Stimulated activated CD8-positive, alpha-beta memory T cell treated with anti-CD3 and anti-CD28 coated beads, Interleukin-15, amount 100 ng/mL, for 24 hours (primary cell): ENCODE measurements at regions not wholly inside any gene's neighbourhood (a gene's known extent, or its start where the extent isn't known, plus 50 kb on each side); places are given as distances from the start of the nearest gene placed in this dataset.

ENCODE experiments used
- DNase-seq: peaks from one replicate; pipeline ENCODE4 v3.0.0-alpha.2; 2020; ENCODE audit warnings: low read depth

DNA sequence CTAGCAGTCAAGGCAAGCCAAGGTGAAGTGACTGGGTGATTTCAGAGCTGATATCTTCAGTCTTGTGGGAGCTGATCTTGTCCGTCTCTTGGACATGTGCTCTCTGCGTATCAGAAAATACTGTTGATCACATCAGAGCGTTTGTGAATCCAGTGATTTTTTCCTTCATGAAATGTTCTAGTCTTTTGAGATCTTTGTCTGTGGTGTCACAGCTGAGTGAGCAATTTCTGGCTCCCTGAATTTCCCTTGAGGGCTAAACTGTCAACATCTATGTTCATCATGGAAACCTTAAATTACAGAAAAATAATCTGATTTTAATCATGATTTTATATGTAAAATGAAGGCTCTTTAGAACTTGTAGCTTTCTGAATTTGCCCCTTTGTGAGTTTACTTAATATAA is 432.0 kb downstream of the CCDC85A start:
- DNase-seq = no peak

GRCh38 chr2:56624181-56624580 is 440.4 kb downstream of the CCDC85A start:
- no peak for DNase-seq

- no peak for DNase-seq
Observed at GRCh38 chr2:56626927-56627326, 443.1 kb downstream of the CCDC85A start.

DNA sequence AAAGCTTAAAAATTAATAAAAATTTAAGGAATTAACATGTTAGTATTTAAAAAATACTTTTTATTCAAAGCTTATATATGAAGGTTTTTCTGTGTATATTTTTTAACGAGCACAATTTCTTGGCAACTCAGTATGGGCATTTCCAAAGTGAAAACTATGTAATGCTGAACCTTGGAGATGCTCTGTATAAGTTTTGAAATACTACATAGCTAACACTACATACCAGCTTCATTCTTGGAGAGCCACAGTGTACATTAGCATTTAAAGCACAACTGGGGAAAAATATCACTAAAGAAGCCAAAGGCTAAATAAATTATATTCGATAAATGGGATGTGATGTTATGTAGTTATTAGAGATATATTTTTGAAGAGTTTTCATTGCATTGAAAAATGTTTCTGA is 446.5 kb downstream of the CCDC85A start:
- no peak for DNase-seq

DNA sequence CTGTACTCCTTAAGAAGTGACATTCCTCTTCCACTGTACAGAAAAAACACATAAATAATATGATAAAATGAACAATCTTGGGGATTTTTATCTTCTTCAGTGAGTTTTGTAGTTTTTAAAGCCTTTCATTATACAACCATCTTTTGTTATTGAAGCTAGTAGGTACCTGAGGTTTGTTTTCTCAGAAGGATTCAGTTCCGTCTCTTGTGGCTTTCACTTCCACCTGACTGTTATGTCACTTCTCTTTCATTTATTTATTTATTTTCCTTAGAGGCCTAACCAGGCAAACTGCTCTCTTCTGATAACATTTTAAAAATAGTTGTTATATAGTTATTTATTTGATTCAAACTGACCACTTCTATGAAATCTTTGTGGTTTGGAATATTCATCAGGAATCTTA is 464.2 kb downstream of the CCDC85A start:
- DNase-seq = no peak

GRCh38 chr2:56648802-56649201 is 465.0 kb downstream of the CCDC85A start:
- no peak for DNase-seq

GRCh38 chr2:56654936-56655335 is 471.1 kb downstream of the CCDC85A start:
- no peak for DNase-seq

DNA sequence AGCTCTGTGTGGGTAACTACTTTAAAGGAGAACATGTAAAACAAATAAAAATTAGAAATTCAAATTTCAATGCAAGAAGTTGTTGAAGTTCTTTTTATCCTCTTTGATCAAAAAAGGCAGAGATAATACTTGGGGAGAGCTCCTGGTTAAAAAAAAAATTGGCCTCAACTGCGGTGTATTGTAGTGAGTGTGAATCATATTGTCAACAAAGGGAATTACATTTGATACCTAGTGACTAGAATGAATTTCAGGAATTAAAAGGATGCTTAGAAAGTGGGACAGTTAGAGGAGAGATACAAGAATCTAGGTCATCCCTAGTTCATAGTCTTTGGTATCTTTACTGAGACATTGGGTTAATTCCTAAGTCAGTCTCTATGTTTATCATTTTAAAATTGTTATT is 473.0 kb downstream of the CCDC85A start:
- no peak for DNase-seq

DNA sequence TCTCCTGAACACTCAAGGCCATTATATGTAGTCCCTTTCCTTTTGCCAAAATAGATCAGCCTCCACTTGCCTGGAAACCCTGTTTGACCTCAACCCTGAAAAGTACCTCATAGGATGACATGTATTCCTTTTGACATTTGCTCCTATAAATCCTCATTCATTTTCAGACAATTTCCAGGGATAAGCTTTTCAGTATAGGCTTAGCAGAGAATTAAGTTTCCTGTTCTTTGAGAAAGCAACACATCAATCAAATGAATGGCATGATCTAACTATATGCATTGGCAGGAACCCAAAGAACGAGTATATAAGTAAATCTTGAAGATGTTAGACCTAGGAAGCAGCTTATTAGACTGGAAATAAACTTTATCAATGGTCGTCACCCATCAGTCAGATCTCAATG is 483.0 kb downstream of the CCDC85A start:
- no peak for DNase-seq

- no peak for DNase-seq
Observed at GRCh38 chr2:56671973-56672569, 488.3 kb downstream of the CCDC85A start.

- no peak for DNase-seq
Observed at GRCh38 chr2:56674084-56674483, 490.3 kb downstream of the CCDC85A start.

GRCh38 chr2:56676966-56677365 is 493.2 kb downstream of the CCDC85A start:
- DNase-seq = no peak

GRCh38 chr2:56680971-56681631 is 497.3 kb downstream of the CCDC85A start:
- DNase-seq = no peak

DNA sequence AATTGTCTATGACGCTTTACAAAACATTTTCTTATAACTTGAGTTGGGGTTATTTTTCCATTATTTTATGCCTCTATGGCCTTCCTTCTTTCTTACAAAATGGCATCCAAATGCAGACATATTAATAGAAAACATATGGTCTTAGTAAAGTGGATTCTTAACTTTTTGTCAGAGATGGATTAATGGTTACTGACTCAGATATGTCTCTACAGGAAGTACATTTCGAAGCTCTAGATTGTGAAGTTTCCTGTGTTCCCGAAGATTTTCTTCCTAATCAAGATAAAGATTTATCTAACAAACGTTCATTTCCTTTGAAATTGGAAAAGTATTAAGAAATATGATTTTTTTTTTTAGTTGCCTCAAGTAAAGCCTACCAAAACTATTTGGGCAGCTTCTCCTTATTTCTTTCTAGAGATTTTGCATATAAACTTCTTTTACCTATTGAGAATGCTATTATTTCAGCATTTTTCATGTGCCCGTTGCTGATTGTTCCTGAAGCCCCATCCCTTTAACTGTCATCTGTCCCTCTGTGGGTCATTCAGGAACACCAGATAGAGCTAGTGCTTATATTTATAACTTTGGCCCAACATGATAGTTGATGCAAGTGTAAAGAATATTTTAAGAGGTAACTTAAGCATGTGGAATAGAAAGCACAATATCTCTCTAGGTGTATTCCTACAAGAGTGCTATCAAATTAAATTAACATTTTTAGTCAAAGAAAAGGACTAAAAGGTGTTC is 498.0 kb downstream of the CCDC85A start:
- DNase-seq = no peak

DNA sequence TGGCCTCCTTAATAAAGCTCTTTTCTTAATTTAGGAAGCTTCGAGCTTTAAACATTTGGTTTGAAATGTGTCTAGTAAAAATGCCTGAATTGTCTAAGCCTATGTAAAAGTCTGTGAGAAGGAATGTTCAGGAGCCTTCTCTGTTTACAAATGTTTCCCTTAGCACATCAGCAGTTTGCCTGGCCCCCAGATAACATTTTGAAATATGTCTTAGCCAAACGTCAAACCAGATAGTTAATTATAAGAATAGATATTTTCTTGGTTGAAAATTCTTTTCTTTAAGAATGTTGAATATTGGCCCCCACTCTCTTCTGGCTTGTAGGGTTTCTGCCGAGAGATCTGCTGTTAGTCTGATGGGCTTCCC is 498.6 kb downstream of the CCDC85A start:
- no peak for DNase-seq

- DNase-seq = no peak
Observed at GRCh38 chr2:56684327-56684726, 500.5 kb downstream of the CCDC85A start.

GRCh38 chr2:56685205-56685604 is 501.4 kb downstream of the CCDC85A start:
- no peak for DNase-seq

DNA sequence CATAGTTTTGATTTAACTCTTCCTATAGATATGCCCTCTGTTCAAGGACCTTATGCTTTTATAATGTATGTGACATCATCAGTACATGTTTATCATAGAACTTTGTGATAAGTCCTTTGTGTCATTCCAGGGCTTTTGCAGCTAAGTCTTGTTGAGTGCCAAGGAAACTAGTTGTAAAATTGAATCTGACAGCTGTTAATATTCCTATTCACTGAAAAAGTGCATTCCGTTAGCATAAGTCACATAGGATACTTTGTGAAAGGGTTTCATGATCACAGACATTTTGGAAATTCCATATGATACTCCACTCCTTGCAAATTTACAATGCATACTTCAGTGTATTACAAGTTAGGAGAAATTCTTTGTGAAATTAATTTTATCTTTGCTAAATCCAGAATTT is 503.4 kb downstream of the CCDC85A start:
- no peak for DNase-seq

DNA sequence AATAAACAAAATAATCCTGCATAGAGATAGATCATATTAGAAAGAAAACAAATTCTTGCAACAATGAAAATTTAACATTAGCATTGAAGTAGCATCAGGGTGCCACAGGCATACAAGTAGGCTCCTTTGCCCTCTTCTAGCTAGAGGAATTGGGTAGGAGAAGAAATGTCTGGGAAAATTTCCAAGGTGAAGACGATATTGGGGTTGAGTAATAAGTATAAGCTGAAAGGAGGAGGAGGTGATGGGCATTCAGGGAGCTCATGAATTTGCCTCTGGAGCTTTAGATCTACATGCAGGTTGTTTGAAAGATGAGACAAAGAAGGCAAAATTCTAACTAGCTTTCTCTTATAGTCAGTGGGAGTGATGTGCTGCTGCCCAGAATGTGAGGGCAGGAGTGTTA is 504.9 kb downstream of the CCDC85A start:
- DNase-seq = no peak

DNA sequence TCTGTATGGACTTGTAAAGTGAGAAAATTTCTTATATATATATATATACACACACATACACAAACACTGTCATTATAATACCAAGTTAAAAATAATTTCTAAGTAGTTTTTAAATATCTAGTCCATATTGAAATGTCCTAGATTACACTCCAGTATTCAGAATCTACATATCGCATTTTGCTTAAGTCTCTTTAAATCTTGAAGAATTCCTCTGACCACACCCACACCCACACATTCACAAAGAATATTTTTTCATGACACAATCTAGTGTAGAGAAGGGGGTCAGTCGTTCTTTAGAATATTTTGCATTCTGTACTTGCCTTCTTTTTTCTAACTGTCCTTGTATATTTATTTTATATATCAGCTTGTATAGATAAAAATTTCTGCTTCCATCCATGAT is 509.7 kb downstream of the CCDC85A start:
- DNase-seq = no peak

GRCh38 chr2:56703001-56703400 is 519.2 kb downstream of the CCDC85A start:
- DNase-seq = no peak

- DNase-seq = no peak
Observed at GRCh38 chr2:56705713-56706112, 521.9 kb downstream of the CCDC85A start.

GRCh38 chr2:56707218-56707617 is 523.4 kb downstream of the CCDC85A start:
- DNase-seq = no peak

DNA sequence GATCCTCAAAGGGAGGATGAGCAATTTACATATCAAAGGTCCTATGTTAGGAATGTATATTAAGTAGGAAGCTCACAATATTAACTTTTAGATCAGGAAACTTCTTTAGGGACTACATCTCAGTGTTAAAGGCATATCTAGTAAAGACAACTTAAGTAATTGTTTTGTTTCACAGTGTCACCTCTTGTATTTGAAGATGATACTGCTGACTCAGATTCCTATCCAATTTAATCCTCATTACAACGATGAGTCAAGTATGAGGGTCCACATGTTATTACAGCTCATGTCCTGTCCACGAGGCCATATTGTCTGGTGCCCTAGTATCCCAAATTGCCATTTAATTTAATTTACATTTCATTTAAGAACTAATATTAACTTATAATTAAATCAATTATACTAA is 523.9 kb downstream of the CCDC85A start:
- DNase-seq = no peak
